ENCODE measurements at regions not wholly inside any gene's neighbourhood (a gene's known extent, or its start where the extent isn't known, plus 50 kb on each side); places are given as distances from the start of the nearest gene placed in this dataset.

DNA sequence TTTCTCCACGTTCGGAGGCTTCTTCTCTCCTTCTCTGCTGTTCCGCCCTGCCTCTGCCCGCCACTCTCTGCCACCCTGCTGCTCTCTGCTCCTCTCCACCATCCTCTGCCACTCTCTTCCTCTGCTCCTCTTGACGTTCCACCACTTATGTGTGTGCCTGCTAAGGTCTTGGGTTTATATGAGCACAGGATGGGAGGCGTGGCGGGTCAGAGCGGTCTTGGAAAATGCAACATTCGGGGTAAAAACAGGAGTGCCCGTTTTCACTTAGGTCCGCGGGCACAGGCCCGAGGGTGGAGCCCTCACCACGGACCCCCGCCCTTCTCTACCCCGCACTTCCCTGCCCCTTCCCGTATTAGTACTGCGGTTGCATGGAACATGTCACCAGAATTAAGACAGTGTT, 114.4 kb upstream of the FBXL7 start:
- H3K9me3 ChIP-seq: no peaks in the 10 kb centered on the region
- no peaks in the 10 kb centered on the region for H3K4me1 ChIP-seq
- no peak for TF ChIP-seq CTCF (IDR thresholded peaks at IDR 0.05)
- 71 to 81% methylated on average over 16 to 18 of the region's 18 CpGs for WGBS, 2 donors
- H3K27me3 ChIP-seq: no peaks in the 10 kb centered on the region
- DNase-seq: no peak
- FAIRE-seq: no peak
- no peaks in the 10 kb centered on the region for H3K36me3 ChIP-seq
- no peak for ATAC-seq
- no peak overlapping the region for H3K4me3 ChIP-seq
- H3K27ac ChIP-seq: no peak overlapping the region
- intact Hi-C loops (cut with DNase I): no loop called here

DNA sequence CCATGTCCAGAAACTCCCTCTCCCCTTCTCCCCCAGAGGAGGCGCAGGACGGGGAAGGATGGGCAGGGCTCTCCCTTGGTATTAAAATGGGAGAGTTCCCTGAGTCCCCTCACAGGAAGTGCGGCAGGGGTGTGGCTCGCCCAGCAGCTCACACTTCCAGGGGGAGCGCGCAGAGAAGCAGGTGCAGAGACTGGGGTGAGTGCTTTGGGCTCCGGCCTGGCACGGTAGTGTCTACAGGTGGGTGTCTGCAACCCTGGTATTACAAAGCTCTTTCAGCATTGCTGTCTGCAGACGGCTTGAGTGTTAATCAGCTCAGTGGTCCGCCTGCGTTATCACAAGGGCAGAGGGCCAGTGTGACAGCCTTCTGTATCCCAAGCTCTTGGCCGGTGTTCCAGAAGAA, 114.9 kb upstream of the FBXL7 start:
- DNase-seq (no peak), FAIRE-seq (no peak), ATAC-seq (no peak)
- 52 to 70% methylated on average over 12 of the region's 12 CpGs for WGBS, 2 donors
- Histone ChIP-seq H3K27ac (no peak overlapping the region), H3K4me3 (no peak overlapping the region), H3K27me3 (no peaks in the 10 kb centered on the region), H3K4me1 (no peaks in the 10 kb centered on the region), H3K36me3 (no peaks in the 10 kb centered on the region), H3K9me3 (no peaks in the 10 kb centered on the region)
- intact Hi-C loops (cut with DNase I): no loop called here
- TF ChIP-seq CTCF (IDR thresholded peaks at IDR 0.05): no peak

GRCh38 chr5:15384581-15384980, 115.4 kb upstream of the FBXL7 start:
- H3K27me3 ChIP-seq: no peaks in the 10 kb centered on the region
- H3K27ac ChIP-seq: no peak overlapping the region
- no peak for TF ChIP-seq CTCF (IDR thresholded peaks at IDR 0.05)
- no peak for ATAC-seq
- no peaks in the 10 kb centered on the region for H3K9me3 ChIP-seq
- no peak overlapping the region for H3K4me3 ChIP-seq
- 70 to 73% methylated on average over 16 of the region's 16 CpGs for whole genome bisulfite sequencing, 2 donors
- H3K4me1 ChIP-seq: no peaks in the 10 kb centered on the region
- DNase-seq: peak in 1 of 6 donors; percentile 45
- no peaks in the 10 kb centered on the region for H3K36me3 ChIP-seq
- intact Hi-C loops (cut with DNase I): no loop called here
- FAIRE-seq: no peak

DNA sequence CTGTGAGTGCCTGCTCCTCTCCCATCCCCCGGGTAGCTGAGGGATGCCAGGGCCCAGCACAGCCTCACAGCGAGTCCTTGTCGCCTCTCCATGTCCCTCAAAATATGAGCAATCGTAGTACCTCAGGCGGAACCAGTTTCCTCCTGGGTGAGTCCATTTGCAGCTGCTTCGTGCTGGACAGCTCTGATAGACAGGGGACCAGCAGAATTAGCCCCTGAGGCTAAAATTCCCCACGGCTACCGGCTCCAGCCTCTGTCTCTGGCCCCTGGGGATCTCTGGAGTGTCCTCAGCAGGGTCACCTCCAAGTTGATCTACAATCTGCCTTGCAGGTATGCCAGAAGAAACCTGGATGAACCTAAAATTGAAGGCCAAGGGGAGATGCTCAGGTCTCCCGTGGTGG, 115.8 kb upstream of the FBXL7 start:
- DNase-seq: no peak
- Histone ChIP-seq H3K4me1 (no peaks in the 10 kb centered on the region), H3K27ac (no peak overlapping the region), H3K36me3 (no peaks in the 10 kb centered on the region), H3K27me3 (no peaks in the 10 kb centered on the region), H3K4me3 (no peak overlapping the region), H3K9me3 (no peaks in the 10 kb centered on the region)
- FAIRE-seq: no peak
- ATAC-seq: no peak
- TF ChIP-seq CTCF (IDR thresholded peaks at IDR 0.05): no peak
- intact Hi-C loops (cut with DNase I): no loop called here
- 53 to 59% methylated on average over 9 of the region's 9 CpGs for WGBS, 2 donors

GRCh38 chr5:15383469-15383868, 116.5 kb upstream of the FBXL7 start:
- H3K4me3 ChIP-seq: no peak overlapping the region
- no peak for TF ChIP-seq CTCF (IDR thresholded peaks at IDR 0.05)
- WGBS, 2 donors: 21 to 23% methylated on average over 1 of the region's 1 CpG
- no peaks in the 10 kb centered on the region for H3K27me3 ChIP-seq
- FAIRE-seq: no peak
- H3K9me3 ChIP-seq: no peaks in the 10 kb centered on the region
- no peak for DNase-seq
- no peak overlapping the region for H3K27ac ChIP-seq
- no peaks in the 10 kb centered on the region for H3K4me1 ChIP-seq
- intact Hi-C loops (cut with DNase I): no loop called here
- no peaks in the 10 kb centered on the region for H3K36me3 ChIP-seq
- no peak for ATAC-seq
